ENCODE measurements at regions not wholly inside any gene's neighbourhood (a gene's known extent, or its start where the extent isn't known, plus 50 kb on each side); places are given as distances from the start of the nearest gene placed in this dataset.

- H3K9ac ChIP-seq = no peak overlapping the region
- no peaks in the 10 kb centered on the region; the same call in 1 of the 2 replicates for H3K27me3 ChIP-seq (ENCODE audit: insufficient read depth)
- H4K20me1 ChIP-seq (ENCODE audit: insufficient read depth) = no peaks in the 10 kb centered on the region
- H3K9me3 ChIP-seq = no peaks in the 10 kb centered on the region
- H2AFZ ChIP-seq (ENCODE audit: low read depth) = no peak overlapping the region
- TF ChIP-seq FOXM1 (IDR thresholded peaks at IDR 0.05; ENCODE audit: low read depth) (no peak), MXI1 (IDR thresholded peaks at IDR 0.05; ENCODE audit: low read depth, low read length) (no peak), TEAD4 (IDR thresholded peaks at IDR 0.05; ENCODE audit: borderline replicate concordance, insufficient read depth) (no peak), EP300 (IDR thresholded peaks at IDR 0.05; ENCODE audit: borderline replicate concordance in 1 of 2, low read depth in 1 of 2, low read length in 1 of 2) (no peak), RCOR1 (IDR thresholded peaks at IDR 0.05; ENCODE audit: low read length) (no peak), POLR2AphosphoS5 (IDR thresholded peaks at IDR 0.05; ENCODE audit: low read depth, low read length) (no peak), NFIC (IDR thresholded peaks at IDR 0.05; ENCODE audit: borderline replicate concordance) (no peak), SIN3A (IDR thresholded peaks at IDR 0.05; ENCODE audit: borderline replicate concordance, low read depth, low read length) (no peak), USF1 (IDR thresholded peaks at IDR 0.05; ENCODE audit: borderline replicate concordance, low read depth) (no peak), FOXJ3 (CRISPR knock-in tag; IDR thresholded peaks at IDR 0.05) (no peak)
- no peak overlapping the region for H3K27ac ChIP-seq (ENCODE audit: low read depth in 2 of 2, low read length in 1 of 2)
- ChIA-PET POLR2A (no interaction called here), CTCF (interaction anchor here (1.0 to 1.3 kb wide), 2 partner anchors 47 to 65 kb away, joined by 3 read pairs; no protein-coding TSS in a partner anchor)
- H3K79me2 ChIP-seq (ENCODE audit: insufficient read depth) = no peaks in the 10 kb centered on the region
- 79% methylated on average over 7 of the region's 7 CpGs for WGBS (ENCODE audit: low lambda C conversion rate)
- no peaks in the 10 kb centered on the region for H3K36me3 ChIP-seq (replicated peaks in 1 of 2; ENCODE audit: control insufficient read depth in 1 of 2, insufficient read depth in 2 of 2, low read length in 1 of 2)
- H3K4me2 ChIP-seq = no peak overlapping the region
- H3K4me3 ChIP-seq (ENCODE audit: low read depth in 2 of 2, low read length in 1 of 2) = no peak overlapping the region
- no peaks in the 10 kb centered on the region for H3F3A ChIP-seq (replicated peaks; ENCODE audit: insufficient read depth)
- DNase-seq = no peak
- H3K4me1 ChIP-seq (ENCODE audit: control insufficient read depth in 1 of 2, insufficient read depth in 2 of 2, low read depth in 1 of 2, low read length in 1 of 2) = no peaks in the 10 kb centered on the region; a peak in 1 of 4 replicates
- no peaks in the 10 kb centered on the region for H3K9me2 ChIP-seq
These were observed 72.2 kb upstream of the PALS2 start for GRCh38 chr7:24501009-24501408.

DNA sequence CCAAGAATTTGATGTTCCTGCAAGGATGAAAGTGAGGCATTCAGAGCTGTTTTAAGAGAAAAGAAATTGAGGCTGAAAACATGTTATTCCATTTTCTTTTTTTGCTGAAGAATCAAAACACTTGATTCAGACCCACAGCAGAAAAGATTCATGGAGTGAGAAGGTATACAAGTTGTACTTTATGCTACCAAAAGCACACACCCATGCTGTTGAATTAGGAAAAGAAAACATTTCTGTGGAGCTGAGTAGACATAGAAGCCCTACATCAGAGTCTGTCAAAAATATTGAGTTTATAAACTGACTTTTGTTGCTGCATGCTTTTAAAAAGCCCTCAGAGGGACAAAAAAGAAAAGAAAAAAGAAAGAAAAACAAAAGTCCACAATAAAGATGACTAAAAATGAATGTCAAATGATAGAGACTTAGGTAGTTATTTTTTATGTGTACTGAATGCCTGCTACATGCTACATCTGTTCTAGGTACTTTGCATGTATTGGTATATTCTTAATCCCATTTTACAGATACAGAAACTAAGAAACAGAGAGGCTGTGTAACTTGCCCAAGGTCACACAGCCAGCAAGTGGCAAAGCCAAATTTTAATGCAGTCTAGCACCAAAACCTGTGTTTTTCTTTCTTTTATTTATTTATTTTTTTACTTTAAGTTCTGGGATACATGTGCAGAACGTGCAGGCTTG lies 71.7 kb upstream of the PALS2 start:
- ChIA-PET CTCF (interaction anchor here (1.0 to 1.3 kb wide), 2 partner anchors 48 to 66 kb away, joined by 3 read pairs; no protein-coding TSS in a partner anchor), POLR2A (no interaction called here)
- no peaks in the 10 kb centered on the region for H3K9me3 ChIP-seq
- H3K4me2 ChIP-seq = no peak overlapping the region
- no peak for TF ChIP-seq NFIC (IDR thresholded peaks at IDR 0.05; ENCODE audit: borderline replicate concordance)
- TF ChIP-seq, protein P1, sequence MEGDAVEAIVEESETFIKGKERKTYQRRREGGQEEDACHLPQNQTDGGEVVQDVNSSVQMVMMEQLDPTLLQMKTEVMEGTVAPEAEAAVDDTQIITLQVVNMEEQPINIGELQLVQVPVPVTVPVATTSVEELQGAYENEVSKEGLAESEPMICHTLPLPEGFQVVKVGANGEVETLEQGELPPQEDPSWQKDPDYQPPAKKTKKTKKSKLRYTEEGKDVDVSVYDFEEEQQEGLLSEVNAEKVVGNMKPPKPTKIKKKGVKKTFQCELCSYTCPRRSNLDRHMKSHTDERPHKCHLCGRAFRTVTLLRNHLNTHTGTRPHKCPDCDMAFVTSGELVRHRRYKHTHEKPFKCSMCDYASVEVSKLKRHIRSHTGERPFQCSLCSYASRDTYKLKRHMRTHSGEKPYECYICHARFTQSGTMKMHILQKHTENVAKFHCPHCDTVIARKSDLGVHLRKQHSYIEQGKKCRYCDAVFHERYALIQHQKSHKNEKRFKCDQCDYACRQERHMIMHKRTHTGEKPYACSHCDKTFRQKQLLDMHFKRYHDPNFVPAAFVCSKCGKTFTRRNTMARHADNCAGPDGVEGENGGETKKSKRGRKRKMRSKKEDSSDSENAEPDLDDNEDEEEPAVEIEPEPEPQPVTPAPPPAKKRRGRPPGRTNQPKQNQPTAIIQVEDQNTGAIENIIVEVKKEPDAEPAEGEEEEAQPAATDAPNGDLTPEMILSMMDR (IDR thresholded peaks at IDR 0.05) = no peak
- TF ChIP-seq, protein P2, sequence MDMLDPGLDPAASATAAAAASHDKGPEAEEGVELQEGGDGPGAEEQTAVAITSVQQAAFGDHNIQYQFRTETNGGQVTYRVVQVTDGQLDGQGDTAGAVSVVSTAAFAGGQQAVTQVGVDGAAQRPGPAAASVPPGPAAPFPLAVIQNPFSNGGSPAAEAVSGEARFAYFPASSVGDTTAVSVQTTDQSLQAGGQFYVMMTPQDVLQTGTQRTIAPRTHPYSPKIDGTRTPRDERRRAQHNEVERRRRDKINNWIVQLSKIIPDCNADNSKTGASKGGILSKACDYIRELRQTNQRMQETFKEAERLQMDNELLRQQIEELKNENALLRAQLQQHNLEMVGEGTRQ (IDR thresholded peaks at IDR 0.05; ENCODE audit: borderline replicate concordance, low read depth, low read length) = no peak
- TF ChIP-seq CHD2 (IDR thresholded peaks at IDR 0.05; ENCODE audit: low read length, partially characterized antibody) = no peak
- no peak for TF ChIP-seq NRF1 (IDR thresholded peaks at IDR 0.05; ENCODE audit: low read depth, low read length)
- TF ChIP-seq, protein P3, sequence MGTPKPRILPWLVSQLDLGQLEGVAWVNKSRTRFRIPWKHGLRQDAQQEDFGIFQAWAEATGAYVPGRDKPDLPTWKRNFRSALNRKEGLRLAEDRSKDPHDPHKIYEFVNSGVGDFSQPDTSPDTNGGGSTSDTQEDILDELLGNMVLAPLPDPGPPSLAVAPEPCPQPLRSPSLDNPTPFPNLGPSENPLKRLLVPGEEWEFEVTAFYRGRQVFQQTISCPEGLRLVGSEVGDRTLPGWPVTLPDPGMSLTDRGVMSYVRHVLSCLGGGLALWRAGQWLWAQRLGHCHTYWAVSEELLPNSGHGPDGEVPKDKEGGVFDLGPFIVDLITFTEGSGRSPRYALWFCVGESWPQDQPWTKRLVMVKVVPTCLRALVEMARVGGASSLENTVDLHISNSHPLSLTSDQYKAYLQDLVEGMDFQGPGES (IDR thresholded peaks at IDR 0.05; ENCODE audit: low read depth, low read length) = no peak
- TF ChIP-seq FOSL2 (IDR thresholded peaks at IDR 0.05; ENCODE audit: borderline replicate concordance, low read depth) = no peak
- TF ChIP-seq, protein P4, sequence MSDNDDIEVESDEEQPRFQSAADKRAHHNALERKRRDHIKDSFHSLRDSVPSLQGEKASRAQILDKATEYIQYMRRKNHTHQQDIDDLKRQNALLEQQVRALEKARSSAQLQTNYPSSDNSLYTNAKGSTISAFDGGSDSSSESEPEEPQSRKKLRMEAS (IDR thresholded peaks at IDR 0.05; ENCODE audit: low read depth) = no peak
- no peak for TF ChIP-seq FOXJ3 (CRISPR knock-in tag; IDR thresholded peaks at IDR 0.05)
- no peak for TF ChIP-seq SMC3 (IDR thresholded peaks at IDR 0.05; ENCODE audit: low read depth, low read length)
- no peak for TF ChIP-seq JUND (IDR thresholded peaks at IDR 0.05)
- TF ChIP-seq MXI1 (IDR thresholded peaks at IDR 0.05; ENCODE audit: low read depth, low read length) = no peak
- H3K36me3 ChIP-seq (replicated peaks in 1 of 2; ENCODE audit: control insufficient read depth in 1 of 2, insufficient read depth in 2 of 2, low read length in 1 of 2) = no peaks in the 10 kb centered on the region
- no peaks in the 10 kb centered on the region for H4K20me1 ChIP-seq (ENCODE audit: insufficient read depth)
- H3K27me3 ChIP-seq (ENCODE audit: insufficient read depth) = no peaks in the 10 kb centered on the region; the same call in 1 of the 2 replicates
- no peak overlapping the region for H3K9ac ChIP-seq
- DNase-seq = no peak
- WGBS (ENCODE audit: low lambda C conversion rate) = 18% methylated on average over 1 of the region's 1 CpG
- no peak overlapping the region for H2AFZ ChIP-seq (ENCODE audit: low read depth)
- no peaks in the 10 kb centered on the region for H3K79me2 ChIP-seq (ENCODE audit: insufficient read depth)
- no peaks in the 10 kb centered on the region for H3F3A ChIP-seq (replicated peaks; ENCODE audit: insufficient read depth)
- H3K4me3 ChIP-seq (ENCODE audit: low read depth in 2 of 2, low read length in 1 of 2) = no peak overlapping the region
- no peaks in the 10 kb centered on the region for H3K9me2 ChIP-seq
- H3K4me1 ChIP-seq (ENCODE audit: control insufficient read depth in 1 of 2, insufficient read depth in 2 of 2, low read depth in 1 of 2, low read length in 1 of 2) = no peaks in the 10 kb centered on the region; a peak in 1 of 4 replicates
- H3K27ac ChIP-seq (ENCODE audit: low read depth in 2 of 2, low read length in 1 of 2) = no peak overlapping the region

All from SK-N-SH (cell line).